GM18873 (cell line): ENCODE measurements at regions not wholly inside any gene's neighbourhood (a gene's known extent, or its start where the extent isn't known, plus 50 kb on each side); places are given as distances from the start of the nearest gene placed in this dataset.
"Not testable (repeated sequence)": the region's sequence is repeated elsewhere in the genome, so short reads cannot be mapped to it uniquely, and the experiment has no call there.

Experiments used
- ATAC-seq: cut with Tn5 transposase; IDR thresholded peaks from one replicate; pipeline ENCODE4 v1.9.1; 2021; ENCODE audit warnings: mild to moderate bottlenecking, moderate library complexity, moderate number of reproducible peaks; ENCODE audit not compliant: unreplicated experiment, low FRiP score

DNA sequence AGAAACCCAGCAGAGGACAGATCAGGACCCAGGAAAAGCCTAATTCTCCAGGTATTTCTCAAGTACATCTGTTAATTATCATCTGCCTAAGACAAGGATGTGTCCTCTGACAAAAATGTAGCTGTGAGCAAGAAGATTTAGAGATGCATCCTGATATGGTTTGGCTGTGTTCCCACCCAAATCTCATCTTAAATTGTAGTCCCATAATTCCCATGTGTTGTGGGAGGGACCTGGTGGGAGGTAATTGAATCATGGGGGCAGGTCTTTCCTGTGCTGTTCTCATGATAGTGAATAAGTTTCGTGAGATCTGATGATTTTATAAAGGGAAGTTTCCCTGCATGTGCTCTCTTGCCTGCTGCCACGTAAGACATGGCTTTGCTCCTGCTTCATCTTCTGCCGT, 381.8 kb downstream of the BUD13 start:
- no peak for ATAC-seq

GRCh38 chr11:116388146-116388545, 384.6 kb downstream of the BUD13 start:
- no peak for ATAC-seq

GRCh38 chr11:116387641-116388040, 385.1 kb downstream of the BUD13 start:
- ATAC-seq: no peak

GRCh38 chr11:116386118-116386699, 386.6 kb downstream of the BUD13 start:
- no peak for ATAC-seq

- ATAC-seq: no peak
These were observed 387.9 kb downstream of the BUD13 start for GRCh38 chr11:116384876-116385275.

DNA sequence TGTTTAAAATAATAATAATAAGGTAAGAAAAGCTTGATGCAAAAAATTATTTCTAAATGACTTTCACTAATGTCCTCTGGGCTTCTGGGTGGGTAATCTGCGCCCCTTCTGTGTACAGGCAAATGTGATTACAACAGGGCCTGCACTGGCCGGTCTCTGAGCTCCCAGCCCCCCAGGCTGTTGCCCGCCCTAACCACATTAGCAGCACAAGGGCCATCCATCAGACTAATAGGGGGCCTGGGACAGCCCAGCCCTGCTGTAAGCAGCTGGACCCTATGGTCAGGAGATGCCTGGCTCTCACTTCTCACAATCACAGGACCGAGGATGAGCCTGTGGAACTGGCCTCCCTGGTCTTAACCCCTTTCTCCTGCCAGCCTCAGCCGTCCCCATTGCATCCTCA, 388.4 kb downstream of the BUD13 start:
- ATAC-seq: no peak

GRCh38 chr11:116379185-116379828, 393.5 kb downstream of the BUD13 start:
- ATAC-seq: no peak

- no peak for ATAC-seq
These were observed 396.2 kb downstream of the BUD13 start for GRCh38 chr11:116376547-116376946.

DNA sequence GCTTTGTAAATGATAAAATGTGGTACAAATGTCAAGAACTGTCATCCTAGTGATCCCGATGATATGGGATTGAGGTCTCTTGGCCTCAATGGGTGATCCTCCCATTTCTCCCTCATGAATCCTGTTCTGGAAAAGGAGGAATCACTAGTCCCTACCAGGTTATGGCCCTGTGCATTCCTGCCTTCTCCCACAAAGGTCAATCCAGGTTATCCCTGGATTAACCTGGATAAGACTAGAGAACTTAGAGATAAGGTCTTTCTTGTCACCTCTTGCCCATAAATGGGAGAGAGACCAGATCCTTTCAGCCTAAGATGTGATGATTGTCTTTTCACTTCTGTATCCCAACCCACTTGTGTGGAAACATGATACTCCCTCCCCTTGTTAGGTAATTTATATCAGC, 396.7 kb downstream of the BUD13 start:
- no peak for ATAC-seq

DNA sequence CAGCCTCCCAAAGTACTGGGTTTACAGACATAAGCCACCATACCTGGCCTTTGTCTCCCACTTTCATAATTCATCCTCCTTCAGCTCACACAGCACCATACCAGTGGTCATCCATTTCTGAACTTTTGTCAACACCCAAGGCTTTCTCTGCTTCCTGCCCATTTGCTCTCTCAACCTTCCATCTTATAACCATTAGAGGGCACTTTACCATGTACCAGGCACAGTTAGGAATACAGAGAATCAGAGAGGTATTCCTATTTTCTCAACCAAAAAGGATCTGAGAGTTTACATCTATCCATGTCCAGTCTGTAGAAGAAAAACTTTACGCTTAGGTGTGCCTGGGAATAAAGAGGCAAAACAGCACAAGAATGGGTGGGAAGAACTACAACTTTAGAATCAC, 397.6 kb downstream of the BUD13 start:
- ATAC-seq: no peak

- ATAC-seq: no peak
These were observed 398.7 kb downstream of the BUD13 start for GRCh38 chr11:116374085-116374484.

DNA sequence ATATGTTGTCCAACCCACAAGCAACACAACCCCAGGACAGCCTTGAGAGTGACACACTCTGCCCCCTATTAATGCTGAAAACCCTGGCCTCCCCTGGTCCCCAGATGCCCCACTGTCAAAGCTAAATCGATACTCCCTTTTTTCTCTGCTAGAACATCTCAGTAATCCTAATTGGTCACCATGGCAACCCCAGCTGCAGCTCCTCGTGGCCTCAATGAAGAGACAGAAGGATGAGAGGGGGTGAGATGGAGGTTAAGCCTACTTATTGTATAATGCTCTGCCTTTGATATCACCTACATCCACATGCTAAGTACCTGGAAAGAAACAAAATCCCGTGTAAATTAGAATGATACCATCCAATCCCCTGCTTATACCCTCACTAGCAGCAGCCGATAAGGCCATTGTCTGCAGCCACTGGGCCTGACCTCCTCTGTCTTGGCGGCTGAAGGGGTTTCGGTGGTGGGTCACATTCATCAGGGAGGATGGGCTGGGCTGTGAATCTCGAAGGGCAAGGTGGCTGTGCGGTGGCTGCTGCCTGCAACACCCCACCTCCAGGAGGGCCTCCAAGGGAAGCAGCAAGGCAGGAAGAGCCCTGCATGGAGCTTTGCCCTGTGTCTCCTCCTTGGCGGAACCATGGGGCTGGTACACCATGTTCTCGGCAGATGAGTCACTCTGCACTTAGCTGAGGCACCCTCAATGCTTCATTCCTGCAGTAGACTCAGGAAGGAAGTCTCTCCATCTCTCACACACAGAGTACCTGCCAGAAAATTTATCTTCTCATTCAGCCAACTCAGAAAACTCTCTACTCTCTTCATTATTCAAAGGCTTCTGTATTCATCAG, 399.5 kb downstream of the BUD13 start:
- ATAC-seq: no peak

DNA sequence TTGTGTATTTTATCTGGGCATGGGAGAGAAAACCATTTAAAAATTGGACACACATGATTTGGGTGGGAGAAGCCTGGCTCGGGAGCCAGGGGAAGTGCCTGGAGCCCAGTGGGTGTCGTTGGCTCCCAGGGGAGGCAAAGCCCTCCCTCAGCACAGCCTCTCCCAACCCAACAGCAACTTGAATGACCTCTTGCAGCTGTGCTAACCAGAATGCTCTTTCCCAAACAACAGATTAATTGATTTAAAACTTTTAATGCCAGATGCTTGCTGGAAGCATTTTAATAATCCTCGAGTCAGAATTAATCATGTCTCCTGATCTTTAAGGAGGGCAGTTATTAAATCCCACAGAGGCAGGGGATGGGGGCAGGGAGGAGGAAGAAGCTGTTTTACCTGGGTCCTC, 401.6 kb downstream of the BUD13 start:
- ATAC-seq: no peak

DNA sequence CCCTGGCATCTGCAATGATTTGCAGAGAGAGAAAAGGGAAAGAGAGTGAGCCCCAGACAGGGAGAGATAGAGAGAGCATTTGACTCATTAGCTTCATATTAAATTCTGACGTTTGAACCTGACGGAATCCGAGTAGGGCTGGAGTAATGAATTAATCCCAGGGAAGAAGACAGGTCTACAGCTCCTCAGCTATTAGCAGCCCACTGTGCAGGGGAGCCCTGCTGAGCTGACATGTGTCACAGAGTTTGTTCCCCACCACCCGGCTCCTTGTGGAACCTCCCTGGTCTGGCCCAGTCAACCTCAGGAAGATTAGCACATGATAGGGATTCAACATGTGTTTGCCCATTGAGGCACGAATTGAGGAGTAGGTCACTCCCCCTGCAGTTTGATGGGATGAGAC, 404.0 kb downstream of the BUD13 start:
- no peak for ATAC-seq

DNA sequence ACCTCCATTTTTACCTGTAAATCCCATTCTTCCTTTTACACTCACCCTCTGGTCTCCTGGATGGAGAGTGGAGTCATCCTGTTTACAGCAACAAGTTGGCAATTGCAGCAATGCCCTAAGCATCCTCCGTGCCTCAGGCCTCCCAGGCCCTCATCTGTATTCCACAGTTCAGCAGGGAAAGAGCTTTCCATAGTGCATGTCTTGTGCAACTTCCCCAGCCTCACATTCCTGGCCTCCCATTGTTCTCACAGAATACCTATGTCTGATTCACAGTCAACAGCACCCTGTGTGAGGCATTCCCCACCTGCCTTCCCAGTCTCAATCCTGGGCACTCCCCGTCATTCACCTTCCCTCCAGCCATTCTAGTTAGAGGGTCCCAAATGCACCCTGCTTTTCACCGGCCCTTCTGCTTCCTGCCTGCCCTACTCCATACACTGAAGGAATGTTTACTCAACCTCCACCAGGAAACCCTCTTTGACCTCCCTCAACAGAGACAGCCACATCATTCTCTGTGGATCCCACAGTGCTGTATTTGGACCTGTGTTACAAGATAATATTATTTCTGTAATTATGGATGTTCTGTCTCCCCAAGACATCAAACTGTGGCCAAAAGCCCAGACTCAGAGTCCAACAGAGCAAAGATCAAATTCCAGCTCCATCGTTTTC, 405.7 kb downstream of the BUD13 start:
- ATAC-seq: no peak

DNA sequence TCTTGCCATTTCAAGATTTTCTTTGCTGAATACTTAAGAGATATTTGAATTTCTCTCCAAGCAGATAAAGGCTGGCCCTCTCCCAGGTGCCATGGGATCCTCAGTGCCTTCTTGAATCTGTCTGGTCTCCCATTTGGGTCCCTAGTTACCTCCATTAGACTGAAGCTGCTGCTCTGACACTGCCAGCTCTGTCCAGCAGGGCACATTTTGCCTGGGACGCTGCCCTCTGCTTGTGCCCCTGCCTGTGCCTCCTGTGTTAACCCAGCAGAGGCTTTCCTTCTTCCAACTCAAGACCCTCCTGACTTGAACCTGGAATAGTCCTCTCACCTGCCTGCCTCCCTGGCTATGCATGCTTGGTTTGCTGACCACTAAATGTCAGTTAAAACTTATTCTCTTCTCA, 406.3 kb downstream of the BUD13 start:
- ATAC-seq: no peak

DNA sequence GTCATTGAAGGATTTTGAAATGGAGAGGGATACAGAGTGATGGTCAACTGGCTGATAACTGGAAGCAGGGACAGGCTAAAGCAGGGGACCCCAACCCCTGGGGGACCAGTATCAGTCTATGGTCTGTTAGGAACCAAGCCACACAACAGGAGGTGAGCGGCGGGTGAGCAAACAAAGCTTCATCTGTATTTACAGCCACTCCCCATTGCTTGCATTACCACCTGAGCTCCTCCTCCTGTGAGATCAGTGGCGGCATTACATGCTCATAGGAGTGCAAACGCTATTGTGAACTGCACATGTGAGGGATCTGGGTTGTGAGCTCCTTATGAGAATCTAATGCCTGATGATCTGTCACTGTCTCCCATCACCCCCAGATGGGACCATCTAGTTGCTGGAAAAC, 407.9 kb downstream of the BUD13 start:
- not testable (repeated sequence) for ATAC-seq

DNA sequence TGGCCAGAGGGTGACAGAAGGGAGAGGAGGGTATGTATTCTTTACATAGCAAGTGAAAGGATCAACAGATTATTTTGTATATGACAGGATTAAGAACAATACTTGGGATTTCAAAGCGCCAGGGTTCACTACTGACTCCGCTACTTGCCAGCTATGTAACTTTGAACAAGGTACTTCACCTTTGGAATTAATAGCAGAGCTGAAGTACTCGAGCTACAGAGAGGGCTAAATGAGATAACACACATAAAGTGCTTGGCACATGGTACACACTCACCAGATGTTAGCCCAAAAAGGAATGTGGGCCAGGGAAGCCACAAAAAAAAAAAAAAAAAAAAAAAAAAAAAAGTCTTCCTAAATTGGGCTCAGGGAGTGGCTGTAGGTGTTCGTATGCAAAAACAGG, 408.4 kb downstream of the BUD13 start:
- no peak for ATAC-seq

GRCh38 chr11:116360221-116360941, 412.4 kb downstream of the BUD13 start:
- ATAC-seq: no peak

- no peak for ATAC-seq
These were observed 414.8 kb downstream of the BUD13 start for GRCh38 chr11:116357784-116358544.
